HG03108 (cell line): ENCODE measurements at regions not wholly inside any gene's neighbourhood (a gene's known extent, or its start where the extent isn't known, plus 50 kb on each side); places are given as distances from the start of the nearest gene placed in this dataset.
A peak's percentile ranks its signal among the peaks of the same experiment; 100 is the strongest.
"Not testable (repeated sequence)": the region's sequence is repeated elsewhere in the genome, so short reads cannot be mapped to it uniquely, and the experiment has no call there.

ENCODE experiments used
- ATAC-seq: cut with Tn5 transposase; IDR thresholded peaks from one replicate; pipeline ENCODE4 v1.9.1; 2021; ENCODE audit warnings: moderate library complexity; ENCODE audit not compliant: unreplicated experiment

GRCh38 chr2:175619179-175620045 is 382.7 kb downstream of the LNPK start:
- no peak for ATAC-seq

- no peak for ATAC-seq
Observed at GRCh38 chr2:175612280-175612679, 389.8 kb downstream of the LNPK start.

GRCh38 chr2:175606010-175606841 is 395.8 kb downstream of the LNPK start:
- ATAC-seq, result no peak

GRCh38 chr2:175605640-175606009 is 396.4 kb downstream of the LNPK start:
- ATAC-seq, result no peak

DNA sequence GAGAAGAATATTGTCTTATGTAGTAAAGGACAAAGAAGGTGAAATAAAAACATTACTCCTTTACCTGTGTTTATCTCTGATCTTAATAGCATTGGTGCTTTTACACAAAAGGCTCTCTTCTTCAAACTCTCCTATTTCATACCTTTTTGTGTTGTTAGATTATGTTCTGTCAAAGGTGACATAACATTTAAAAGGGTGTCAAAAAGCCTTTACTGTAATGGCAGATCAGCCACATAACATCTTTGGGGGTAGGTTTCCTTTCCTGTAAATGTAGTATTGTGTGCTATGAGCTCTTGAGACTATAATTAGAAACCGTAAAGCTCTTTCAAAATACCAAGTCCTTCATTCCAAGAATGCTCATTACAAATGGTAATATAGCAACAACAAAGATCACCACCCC is 400.1 kb downstream of the LNPK start:
- no peak for ATAC-seq

DNA sequence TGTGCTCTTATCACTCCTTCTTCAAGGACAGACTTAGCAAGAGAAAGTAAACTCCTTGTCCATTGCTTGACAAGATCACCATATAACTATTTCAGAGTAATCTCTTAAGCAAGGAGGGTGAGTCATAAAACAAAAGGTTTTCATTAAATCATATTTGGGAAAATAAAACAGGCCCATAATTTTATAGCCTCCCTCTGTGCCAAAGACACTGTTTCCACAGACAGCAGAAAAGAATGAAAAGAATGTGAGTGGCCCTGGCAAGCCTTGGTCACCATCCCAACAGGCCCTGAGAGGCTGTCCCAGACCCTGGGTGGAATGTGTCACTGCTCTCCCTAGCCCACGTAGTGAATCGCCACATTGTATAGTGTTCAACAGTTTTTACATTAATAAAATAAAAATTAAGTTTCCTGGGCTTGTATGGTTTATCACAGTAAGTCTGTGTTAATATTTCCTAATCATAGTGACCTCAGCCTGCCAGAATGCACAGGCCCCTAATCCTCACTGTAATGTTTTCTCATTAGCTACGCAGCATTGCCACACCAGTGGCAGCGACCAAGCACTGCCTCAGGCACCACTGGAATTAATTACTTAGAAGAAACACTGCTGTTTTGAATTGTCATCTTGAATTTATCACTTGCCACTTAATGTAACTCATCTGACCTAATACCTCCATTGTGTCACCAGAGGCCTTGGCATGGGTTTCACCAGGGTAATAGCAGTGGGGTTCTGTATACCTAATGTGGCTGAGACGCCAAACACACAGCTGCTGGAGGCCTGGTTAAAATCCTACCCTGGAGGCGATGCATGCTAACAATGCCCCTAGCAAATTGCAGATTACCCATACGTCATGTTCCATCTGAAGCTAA is 401.9 kb downstream of the LNPK start:
- ATAC-seq, result no peak

GRCh38 chr2:175597286-175597685 is 404.8 kb downstream of the LNPK start:
- no peak for ATAC-seq

GRCh38 chr2:175595139-175595538 is 406.9 kb downstream of the LNPK start:
- no peak for ATAC-seq

GRCh38 chr2:175593686-175594525 is 408.2 kb downstream of the LNPK start:
- ATAC-seq, result not testable (repeated sequence)

- not testable (repeated sequence) for ATAC-seq
Observed at GRCh38 chr2:175588213-175588612, 406.7 kb upstream of the ATP5MC3 start.

- ATAC-seq, result no peak
Observed at GRCh38 chr2:175585496-175585895, 404.0 kb upstream of the ATP5MC3 start.

GRCh38 chr2:175580652-175581051 is 399.1 kb upstream of the ATP5MC3 start:
- ATAC-seq, result no peak

- ATAC-seq, result no peak
Observed at GRCh38 chr2:175579646-175580045, 398.1 kb upstream of the ATP5MC3 start.

DNA sequence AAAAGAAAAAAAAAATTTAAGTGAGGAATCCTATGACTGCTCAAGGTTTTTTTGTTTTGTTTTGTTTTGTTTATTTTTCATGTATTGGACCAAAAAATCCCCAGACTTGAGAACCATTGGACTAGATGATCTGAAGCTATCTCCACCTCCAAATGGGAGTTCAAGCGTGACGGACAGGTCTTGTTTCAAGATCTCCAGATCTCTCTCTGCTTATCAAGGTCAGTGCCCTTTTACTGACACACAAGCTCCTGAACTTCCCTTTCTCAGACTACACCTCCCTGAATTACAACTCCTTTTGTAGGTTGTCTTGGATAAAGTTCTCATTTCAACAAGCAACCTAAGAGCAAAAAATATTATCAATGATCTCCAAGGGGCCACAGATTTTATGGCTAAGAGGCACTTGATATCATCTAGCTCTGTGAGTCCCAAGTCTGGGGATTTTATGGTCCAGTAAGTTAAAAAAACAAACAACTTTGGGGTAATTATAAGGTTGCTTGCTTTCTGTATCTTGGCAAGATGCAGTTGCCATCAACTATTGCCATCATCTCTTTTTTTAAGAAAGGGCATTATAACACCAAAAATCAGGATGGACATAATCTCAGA is 396.0 kb upstream of the ATP5MC3 start:
- no peak for ATAC-seq

- ATAC-seq, result no peak
Observed at GRCh38 chr2:175576875-175577274, 395.4 kb upstream of the ATP5MC3 start.

DNA sequence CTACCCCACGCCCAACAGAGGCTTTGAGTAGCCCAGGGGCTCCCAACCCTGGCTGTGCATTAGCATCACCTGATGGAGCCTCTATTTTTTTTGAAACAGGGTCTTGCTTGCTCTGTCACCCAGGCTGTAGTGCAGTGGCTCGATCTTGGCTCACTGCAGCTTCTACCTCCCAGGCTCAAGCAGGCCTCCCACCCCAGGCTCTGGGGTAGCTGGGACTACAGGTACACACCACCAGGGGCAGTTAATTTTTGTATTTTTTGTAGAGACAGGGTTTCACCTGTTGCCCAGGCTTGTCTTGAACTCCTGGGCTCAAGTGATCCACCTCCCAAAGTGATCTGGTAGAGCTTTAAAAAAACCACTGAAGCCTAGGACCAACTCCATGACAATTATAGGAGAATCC is 394.8 kb upstream of the ATP5MC3 start:
- no peak for ATAC-seq

DNA sequence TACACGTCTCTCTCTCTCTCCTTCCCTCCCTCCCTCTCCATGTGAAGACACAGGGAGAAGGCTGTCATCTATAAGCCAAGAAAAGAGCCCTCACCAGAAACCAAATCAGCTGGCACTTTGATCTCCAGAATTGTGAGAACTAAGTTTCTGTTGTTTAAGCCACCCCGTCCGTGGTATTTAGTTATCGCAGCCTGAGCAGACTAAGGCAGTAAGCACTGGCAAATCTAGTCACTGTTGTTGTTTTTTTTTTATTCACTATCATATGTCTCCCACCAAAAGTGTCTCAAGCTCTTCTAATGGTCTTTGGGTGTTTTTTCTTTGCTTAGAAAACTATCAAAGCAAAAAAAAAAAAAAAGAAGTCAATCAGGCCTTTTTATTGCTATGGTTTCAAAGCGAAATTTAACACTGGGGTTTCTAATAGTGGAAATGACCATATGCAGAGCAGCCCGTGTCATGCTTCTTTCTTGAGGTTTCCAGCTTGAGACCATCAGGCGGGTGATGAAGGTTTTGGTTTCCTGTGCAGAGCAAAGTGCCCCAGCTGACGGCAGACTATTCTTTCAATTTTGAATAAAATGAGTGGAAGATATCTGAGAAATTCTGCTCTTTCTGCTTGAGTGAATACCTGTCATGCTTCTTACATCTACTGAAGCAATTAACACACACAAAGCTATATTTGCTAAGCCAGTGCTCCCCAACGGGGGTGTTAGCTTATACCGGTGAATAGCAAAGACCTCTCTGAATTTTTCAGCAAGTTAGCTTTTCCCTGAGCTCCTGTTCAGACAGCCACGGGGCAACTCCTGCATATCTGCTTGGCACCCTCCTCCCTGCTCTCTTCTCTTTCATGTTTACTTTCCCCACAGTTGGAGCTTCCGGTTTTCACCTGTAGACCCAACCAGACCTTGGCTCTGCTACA is 394.1 kb upstream of the ATP5MC3 start:
- ATAC-seq, result peak; percentile 97

- no peak for ATAC-seq
Observed at GRCh38 chr2:175574069-175574468, 392.6 kb upstream of the ATP5MC3 start.
